Activated CD4-positive, alpha-beta T cell treated with anti-CD3 and anti-CD28 coated beads for 36 hours (primary cell): ENCODE measurements at regions not wholly inside any gene's neighbourhood (a gene's known extent, or its start where the extent isn't known, plus 50 kb on each side); places are given as distances from the start of the nearest gene placed in this dataset.

Experiments
- ATAC-seq: fragments of 200-7000 bp; cut with Tn5 transposase; one replicate; pipeline ENCODE4 v1.10.0; 2021; ENCODE audit warnings: mild to moderate bottlenecking, moderate library complexity
- CTCF ChIA-PET: fragments of 350-600 bp; sonication (Branson Sonifier 250); formaldehyde crosslinking; loops from one replicate; lab custom pipeline; 2021; ENCODE audit warnings: antibody characterized with exemption; lab: Charles Lee
- POLR2A ChIA-PET: fragments of 350-600 bp; sonication (Branson Sonifier 250); formaldehyde crosslinking; loops from one replicate; lab custom pipeline; 2021; ENCODE audit warnings: antibody characterized with exemption, inconsistent platforms; lab: Charles Lee
- DNase-seq: peaks from one replicate; pipeline ENCODE4 v3.0.0-alpha.2; 2020
- H3K27ac Mint-ChIP-seq: one replicate; pipeline ENCODE4 v1.8.0; 2021; ENCODE audit warnings: mixed read lengths
- H3K27me3 Mint-ChIP-seq: one replicate; pipeline ENCODE4 v1.8.0; 2021; ENCODE audit warnings: mixed read lengths
- H3K36me3 Mint-ChIP-seq: one replicate; pipeline ENCODE4 v1.8.0; 2021; ENCODE audit warnings: low read depth, mixed read lengths
- H3K4me1 Mint-ChIP-seq: one replicate; pipeline ENCODE4 v1.8.0; 2021; ENCODE audit warnings: mixed read lengths
- H3K4me3 Mint-ChIP-seq: one replicate; pipeline ENCODE4 v1.8.0; 2021; ENCODE audit warnings: mild to moderate bottlenecking, moderate library complexity, mixed read lengths
- H3K9me3 Mint-ChIP-seq: one replicate; pipeline ENCODE4 v1.8.0; 2021; ENCODE audit warnings: low read depth, mixed read lengths
- intact Hi-C, 2 experiments: fragments of 100-400 bp; cut with DNase I in 1 of 2; cut with micrococcal nuclease in 1 of 2; formaldehyde crosslinking; loops; one replicate each; pipeline versions ENCODE4 v1.14.2 to v1.15.1; 2022 to 2024; cut with DNase I, micrococcal nuclease

DNA sequence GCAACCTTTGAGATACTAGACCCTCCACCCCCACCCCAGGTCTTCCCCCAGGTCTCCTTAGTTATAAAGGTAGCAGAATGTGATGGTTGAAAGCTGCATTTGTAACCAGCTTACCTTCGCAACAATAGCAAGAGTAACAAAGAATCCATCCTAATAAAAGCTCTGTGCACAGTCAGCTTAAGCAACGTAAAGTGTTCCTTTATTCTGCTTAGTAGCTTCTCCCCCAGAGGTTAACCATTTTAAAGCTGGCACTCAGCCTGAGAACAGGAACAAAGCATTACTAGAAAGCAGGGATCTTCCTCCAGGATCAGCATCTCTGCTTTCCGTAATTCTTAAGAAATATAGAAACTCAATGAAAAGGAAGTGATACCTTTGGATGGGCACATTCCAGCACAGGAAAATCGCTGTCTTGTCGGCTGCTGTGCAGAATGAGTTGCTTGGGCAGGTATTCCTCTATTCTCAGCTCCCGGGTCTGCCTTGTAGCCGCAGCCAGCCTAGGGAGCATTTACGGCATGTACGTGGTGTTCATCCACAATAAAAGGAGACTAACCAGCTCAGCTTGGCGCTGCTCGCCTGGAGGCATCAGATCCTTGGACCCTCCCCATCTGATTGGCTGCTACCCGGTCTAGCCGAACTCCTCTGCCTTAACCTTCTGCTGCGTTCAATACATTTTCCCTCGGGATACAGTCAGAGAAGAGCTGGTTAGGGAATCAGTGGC, 113.0 kb upstream of the TLR3 start:
- ChIA-PET CTCF (interaction anchor here (1.0 kb wide), 1 partner anchor 11 kb away, joined by 3 read pairs; no protein-coding TSS in a partner anchor), POLR2A (no interaction called here)
- intact Hi-C loops: no loop called here
- no peak for ATAC-seq
- Mint-ChIP-seq H3K36me3 (no peaks in the 10 kb centered on the region), H3K27ac (no peak overlapping the region), H3K9me3 (no peaks in the 10 kb centered on the region), H3K4me3 (no peak overlapping the region), H3K4me1 (no peaks in the 10 kb centered on the region), H3K27me3 (peaks cover 10% of the 10 kb centered on the region)
- no peak for DNase-seq

DNA sequence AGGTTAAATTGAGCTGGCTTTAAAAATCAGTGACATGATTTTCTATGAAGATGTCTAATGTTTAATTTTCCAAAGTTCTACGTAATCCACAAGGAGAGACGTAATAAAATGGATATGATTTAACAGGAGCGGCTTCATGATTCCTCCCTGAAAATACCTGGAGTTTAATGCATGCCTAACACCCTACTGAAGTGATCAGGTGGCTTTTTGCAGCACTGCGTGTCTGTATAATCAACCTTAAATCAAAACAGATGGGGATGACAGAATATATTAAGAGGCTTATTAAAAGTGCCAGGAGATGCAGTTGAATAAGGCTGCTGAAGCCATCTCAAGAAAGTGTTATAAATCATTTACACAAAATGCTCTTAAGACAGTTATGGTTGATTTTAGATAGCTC, 112.4 kb upstream of the TLR3 start:
- peaks cover 10% of the 10 kb centered on the region for H3K27me3 Mint-ChIP-seq
- intact Hi-C loops: no loop called here
- ChIA-PET POLR2A (no interaction called here), CTCF (no interaction called here)
- H3K4me1 Mint-ChIP-seq: no peaks in the 10 kb centered on the region
- H3K27ac Mint-ChIP-seq: no peak overlapping the region
- ATAC-seq: no peak
- H3K9me3 Mint-ChIP-seq: no peaks in the 10 kb centered on the region
- H3K36me3 Mint-ChIP-seq: no peaks in the 10 kb centered on the region
- DNase-seq: no peak
- H3K4me3 Mint-ChIP-seq: no peak overlapping the region

DNA sequence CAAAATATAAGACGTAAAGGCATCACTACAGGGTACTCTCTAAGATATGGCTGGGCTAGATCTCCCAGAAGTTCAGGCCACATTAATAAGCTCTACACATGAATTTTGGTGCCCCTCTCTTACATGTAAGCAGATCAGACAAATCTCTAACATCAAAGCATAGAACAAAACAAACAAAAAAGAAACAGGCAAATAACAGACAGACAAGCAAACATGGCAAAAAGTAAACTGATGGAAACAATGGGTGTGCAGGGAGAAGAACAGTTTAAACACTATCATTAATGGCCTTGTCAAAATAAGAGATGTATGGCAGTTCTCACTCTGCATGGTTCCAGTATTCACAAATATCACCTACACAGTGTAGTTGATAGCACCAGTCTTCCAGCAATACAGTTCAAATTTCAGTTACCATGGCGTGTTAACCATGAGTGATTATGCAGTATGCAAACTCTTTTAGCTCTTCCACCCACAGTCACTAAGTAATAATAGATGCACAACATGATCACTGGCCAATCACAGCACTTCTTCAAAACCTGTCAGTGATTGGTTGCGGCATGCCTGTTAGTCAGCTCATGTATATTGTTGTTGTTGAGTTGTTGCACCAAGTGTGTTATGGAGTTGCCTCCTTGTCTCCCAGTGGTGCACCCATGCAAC, 110.7 kb upstream of the TLR3 start:
- POLR2A ChIA-PET: no interaction called here
- Mint-ChIP-seq H3K27me3 (peaks cover 13% of the 10 kb centered on the region), H3K27ac (no peak overlapping the region), H3K4me3 (no peak overlapping the region), H3K4me1 (no peaks in the 10 kb centered on the region), H3K9me3 (no peaks in the 10 kb centered on the region), H3K36me3 (no peaks in the 10 kb centered on the region)
- ATAC-seq: no peak
- CTCF ChIA-PET: no interaction called here
- intact Hi-C loops: no loop called here
- DNase-seq: no peak

DNA sequence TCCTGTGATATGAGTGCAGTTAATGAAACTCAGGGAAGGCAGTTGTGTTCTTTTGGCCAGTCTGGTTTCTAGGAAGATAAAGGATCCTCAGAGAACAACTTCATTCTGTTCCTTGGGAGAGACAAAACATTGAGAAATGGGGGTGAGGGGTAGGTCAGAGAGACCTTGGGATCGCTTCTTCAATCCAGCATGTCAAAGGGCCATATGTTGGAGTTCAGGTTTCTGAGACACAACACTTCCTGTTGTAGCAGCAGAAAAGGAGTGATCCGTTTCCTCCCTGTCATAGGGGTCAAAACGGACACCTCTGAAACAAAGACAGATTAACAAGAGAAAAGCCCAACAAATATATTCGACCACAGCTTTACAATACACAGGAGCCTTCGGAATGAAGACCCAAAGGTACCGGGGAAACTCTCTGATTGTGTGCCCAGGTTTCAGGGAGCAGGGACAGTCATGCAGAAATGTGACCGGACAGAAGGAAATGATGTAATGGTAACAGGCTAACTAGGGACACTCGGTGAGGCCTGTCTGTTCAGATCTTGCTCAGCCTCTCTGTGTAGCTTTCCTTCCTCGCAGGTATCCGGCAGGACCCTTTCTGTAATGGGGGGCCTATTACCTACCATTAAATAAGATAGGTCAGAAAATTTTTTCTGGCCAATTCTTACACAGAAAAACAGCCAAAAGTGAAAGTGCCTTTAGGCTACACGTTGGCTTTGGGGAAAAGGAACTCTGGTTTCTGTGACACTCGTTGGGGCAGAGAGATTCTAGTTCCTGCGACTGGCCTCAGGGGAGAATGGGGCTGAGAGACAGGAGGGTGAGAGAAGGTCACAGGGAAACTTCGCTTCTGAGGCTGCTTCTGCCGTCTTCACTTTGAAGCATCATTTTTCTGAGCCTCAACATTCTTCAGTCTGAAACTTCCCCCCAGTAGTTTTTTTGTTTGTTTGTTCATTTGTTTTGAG, 103.3 kb upstream of the TLR3 start:
- Mint-ChIP-seq H3K4me1 (no peaks in the 10 kb centered on the region), H3K36me3 (no peaks in the 10 kb centered on the region), H3K27me3 (peaks cover 7% of the 10 kb centered on the region), H3K9me3 (no peaks in the 10 kb centered on the region), H3K4me3 (no peak overlapping the region), H3K27ac (no peak overlapping the region)
- no peak for ATAC-seq
- intact Hi-C loops: no loop called here
- CTCF ChIA-PET: no interaction called here
- POLR2A ChIA-PET: no interaction called here
- DNase-seq: no peak

DNA sequence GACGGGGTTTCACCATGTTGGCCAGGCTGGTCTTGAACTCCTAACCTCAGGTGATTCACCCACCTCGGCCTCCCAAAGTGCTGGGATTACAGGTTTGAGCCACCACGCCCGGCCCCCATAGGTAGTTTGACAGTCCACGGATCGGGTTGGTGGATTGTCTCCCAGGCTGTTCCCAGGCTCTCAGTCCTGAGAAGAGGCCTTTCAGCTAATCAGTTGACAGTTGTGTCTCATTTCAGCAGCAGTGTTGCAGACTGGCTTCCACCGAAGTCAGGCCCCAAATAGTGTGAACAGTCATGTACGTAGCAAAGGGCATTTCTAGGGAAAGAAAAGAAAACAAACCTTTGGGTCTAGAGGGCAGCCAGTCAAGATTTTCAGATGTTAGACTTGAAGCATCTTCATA, 102.4 kb upstream of the TLR3 start:
- CTCF ChIA-PET: no interaction called here
- no peaks in the 10 kb centered on the region for H3K36me3 Mint-ChIP-seq
- no peaks in the 10 kb centered on the region for H3K9me3 Mint-ChIP-seq
- intact Hi-C loops: no loop called here
- ATAC-seq (no peak), DNase-seq (no peak)
- H3K27me3 Mint-ChIP-seq: peaks cover 7% of the 10 kb centered on the region
- no peak overlapping the region for H3K27ac Mint-ChIP-seq
- H3K4me1 Mint-ChIP-seq: no peaks in the 10 kb centered on the region
- POLR2A ChIA-PET: no interaction called here
- H3K4me3 Mint-ChIP-seq: no peak overlapping the region

DNA sequence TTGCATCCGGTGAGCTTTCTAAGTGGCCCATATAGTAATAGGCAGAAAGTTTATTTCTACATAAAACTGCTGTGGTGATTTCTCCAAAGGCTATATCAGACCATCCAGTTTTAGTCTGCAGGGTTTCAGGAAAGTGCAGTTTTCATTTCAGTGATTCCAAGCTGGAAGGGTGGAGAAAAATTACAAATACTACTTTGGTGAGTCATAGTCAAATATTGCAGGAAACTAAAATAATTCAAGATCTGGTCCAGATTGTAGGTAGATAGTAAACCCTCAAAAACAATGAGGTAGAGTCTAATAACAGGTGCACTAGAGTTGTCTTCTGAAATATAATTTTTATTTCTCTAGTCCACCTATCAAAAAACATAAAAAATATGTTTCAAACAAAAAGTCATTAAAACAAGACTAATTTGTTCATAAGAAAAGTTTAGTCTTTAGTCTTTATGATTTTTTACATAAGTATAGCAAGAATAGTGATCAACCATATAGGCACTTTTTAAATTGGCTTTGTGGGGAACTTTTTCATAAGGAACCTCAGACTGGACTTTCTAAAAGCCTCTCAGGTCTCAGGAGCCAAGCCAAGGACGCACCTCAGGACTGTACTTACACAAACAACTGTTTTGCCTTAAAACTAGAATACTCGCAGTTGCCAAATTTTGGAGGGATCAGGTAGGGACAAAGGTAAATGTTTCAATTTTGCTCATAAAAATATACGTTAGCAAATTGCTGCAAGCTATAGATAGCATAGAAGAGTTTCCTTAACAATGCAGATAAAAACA, 101.8 kb upstream of the TLR3 start:
- POLR2A ChIA-PET: no interaction called here
- DNase-seq: no peak
- Mint-ChIP-seq H3K9me3 (no peaks in the 10 kb centered on the region), H3K4me1 (no peaks in the 10 kb centered on the region), H3K27ac (no peak overlapping the region), H3K36me3 (no peaks in the 10 kb centered on the region), H3K4me3 (no peak overlapping the region), H3K27me3 (peaks cover 6% of the 10 kb centered on the region)
- ATAC-seq: no peak
- intact Hi-C loops: no loop called here
- CTCF ChIA-PET: no interaction called here

DNA sequence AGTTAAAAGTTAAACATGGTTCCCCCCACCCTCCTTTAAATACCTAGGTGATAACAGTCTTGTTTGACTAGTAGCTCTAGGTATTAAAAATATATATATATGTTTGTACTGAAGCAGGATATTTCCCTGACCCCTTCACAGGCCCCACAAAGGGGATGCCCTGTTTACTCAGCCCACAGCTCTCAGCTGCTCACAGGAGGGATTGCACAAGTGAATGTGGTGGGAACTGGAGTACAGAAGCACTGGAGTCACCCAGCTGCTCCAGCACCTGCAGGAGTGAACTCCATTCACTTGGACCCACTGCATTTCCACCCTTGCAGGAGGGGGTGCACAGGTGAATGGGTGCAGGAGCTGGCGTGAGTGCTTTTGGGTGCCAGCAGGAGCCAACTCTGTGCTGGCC, 99.3 kb upstream of the TLR3 start:
- Mint-ChIP-seq H3K4me1 (no peaks in the 10 kb centered on the region), H3K27me3 (peaks cover 12% of the 10 kb centered on the region), H3K27ac (no peak overlapping the region), H3K4me3 (no peak overlapping the region), H3K36me3 (no peaks in the 10 kb centered on the region), H3K9me3 (no peaks in the 10 kb centered on the region)
- ChIA-PET POLR2A (no interaction called here), CTCF (no interaction called here)
- no peak for DNase-seq
- no peak for ATAC-seq
- intact Hi-C loops: no loop called here

DNA sequence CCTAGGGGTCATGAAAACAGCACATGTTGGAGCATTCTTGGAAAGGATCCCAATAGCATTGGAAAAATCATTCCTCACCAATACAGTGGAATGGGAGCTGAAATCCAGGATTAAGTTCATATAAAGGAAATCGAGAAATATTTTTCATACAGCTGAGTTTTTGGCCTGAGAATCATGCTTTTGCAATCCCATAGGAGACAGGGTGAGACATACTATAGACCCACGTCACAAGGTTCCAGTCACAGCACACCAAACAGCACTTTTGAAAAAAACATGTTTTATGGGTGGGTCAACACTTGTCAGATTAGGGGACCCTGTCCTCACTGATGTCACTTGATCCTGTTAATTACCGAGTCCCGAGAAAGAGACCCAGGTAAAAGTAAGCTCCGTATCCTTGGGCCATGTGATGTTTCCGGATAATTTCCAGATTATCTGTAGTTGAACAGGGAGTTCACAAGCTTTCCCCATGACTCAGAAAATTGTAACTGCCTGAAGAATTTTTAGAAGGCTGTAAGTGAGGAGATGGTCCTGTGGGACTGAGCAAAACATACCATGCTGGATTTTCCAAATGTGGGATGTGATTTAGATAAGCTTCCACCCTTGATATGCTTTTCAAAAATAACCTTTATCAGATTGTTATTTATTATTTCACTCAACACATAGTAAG, 80.9 kb upstream of the TLR3 start:
- intact Hi-C loops: no loop called here

DNA sequence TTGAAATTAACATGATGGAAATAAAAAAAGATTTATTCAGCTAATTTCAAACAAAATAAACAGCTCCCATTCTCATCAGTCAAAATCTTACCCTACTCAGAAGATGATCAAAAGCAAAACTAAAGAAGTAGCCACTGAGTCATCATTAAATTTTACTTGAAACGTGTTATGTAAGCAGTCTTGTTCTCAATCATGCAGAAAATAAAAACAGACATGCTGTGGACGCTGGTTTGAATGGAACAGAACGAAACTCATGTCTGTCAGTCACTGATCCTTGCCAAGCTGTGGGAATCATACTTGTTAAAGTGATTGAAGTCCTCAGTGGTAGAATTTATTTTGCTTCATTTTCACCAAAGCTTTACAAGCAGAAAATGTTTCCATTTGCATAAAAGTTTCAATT, 77.2 kb upstream of the TLR3 start:
- CTCF ChIA-PET: no interaction called here
- ATAC-seq: no peak

More for the DNA sequence above, 80.9 kb upstream of the TLR3 start:
- Mint-ChIP-seq H3K36me3 (no peaks in the 10 kb centered on the region), H3K9me3 (peaks cover 3% of the 10 kb centered on the region), H3K27ac (no peak overlapping the region), H3K4me1 (no peaks in the 10 kb centered on the region), H3K4me3 (no peak overlapping the region), H3K27me3 (peaks cover 10% of the 10 kb centered on the region)
- no peak for ATAC-seq
- ChIA-PET CTCF (interaction anchor here (0.5 to 0.6 kb wide), 2 partner anchors 136 to 593 kb away, joined by 3 read pairs; no protein-coding TSS in a partner anchor), POLR2A (no interaction called here)
- no peak for DNase-seq

DNA sequence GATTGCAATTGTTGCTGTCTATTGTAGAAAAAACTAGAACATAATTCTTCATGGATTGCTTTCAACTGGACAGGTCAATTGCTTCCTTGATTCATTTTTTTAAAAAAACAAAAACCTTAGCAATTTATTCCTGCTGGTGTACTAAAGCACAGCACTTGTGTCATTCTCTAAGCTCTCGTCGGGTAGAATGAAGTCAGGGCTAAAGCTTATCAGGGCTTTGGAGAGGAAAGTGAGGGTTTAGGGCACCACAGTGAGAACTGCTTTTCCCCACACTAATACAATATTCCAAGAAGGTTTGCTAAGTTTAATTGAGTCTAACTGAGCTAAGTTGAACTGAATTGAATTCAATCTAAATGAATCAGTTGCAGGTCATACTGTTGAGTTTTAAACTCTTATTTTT, 76.4 kb upstream of the TLR3 start:
- Mint-ChIP-seq H3K27ac (no peak overlapping the region), H3K4me1 (no peaks in the 10 kb centered on the region), H3K4me3 (no peak overlapping the region), H3K27me3 (peaks cover 13% of the 10 kb centered on the region), H3K36me3 (no peaks in the 10 kb centered on the region), H3K9me3 (no peaks in the 10 kb centered on the region)
- no peak for DNase-seq
- intact Hi-C loops: no loop called here
- POLR2A ChIA-PET: no interaction called here
- ATAC-seq: no peak
- CTCF ChIA-PET: interaction anchor here (1.0 kb wide), 1 partner anchor 29 kb away, joined by 3 read pairs; no protein-coding TSS in a partner anchor

More for the DNA sequence above, 77.2 kb upstream of the TLR3 start:
- Mint-ChIP-seq H3K9me3 (no peaks in the 10 kb centered on the region), H3K4me1 (no peaks in the 10 kb centered on the region), H3K27ac (no peak overlapping the region), H3K27me3 (peaks cover 13% of the 10 kb centered on the region), H3K36me3 (no peaks in the 10 kb centered on the region), H3K4me3 (no peak overlapping the region)
- intact Hi-C loops: no loop called here
- DNase-seq: no peak
- POLR2A ChIA-PET: no interaction called here
